Caco-2 (cell line): ENCODE measurements at regions not wholly inside any gene's neighbourhood (a gene's known extent, or its start where the extent isn't known, plus 50 kb on each side); places are given as distances from the start of the nearest gene placed in this dataset.

Experiments
- BruUV-seq: library from RNA; stranded (reverse); fragments of 400-500 nt; replicated peaks from 2 replicates; lab custom pipeline; 2021; lab: Mats Ljungman, UMichigan
- CTCF ChIA-PET: fragments of 300-600 bp; sonication (Branson Sonifier 250); formaldehyde crosslinking; loops from one replicate; lab custom pipeline; 2022; ENCODE audit warnings: antibody characterized with exemption; lab: Charles Lee
- POLR2A ChIA-PET: fragments of 300-600 bp; sonication (Branson Sonifier 250); formaldehyde crosslinking; loops from one replicate; lab custom pipeline; 2022; ENCODE audit warnings: antibody characterized with exemption; lab: Charles Lee
- DNase-seq, 2 experiments: peaks; one replicate each; pipeline versions ENCODE4 v3.0.0 to v3.0.0-alpha.2; 2020 to 2022
- H3K27me3 ChIP-seq: replicated peaks from 2 replicates; pipeline ENCODE4 v1.6.0; 2011; ENCODE audit warnings: low read length; ENCODE audit not compliant: control insufficient read depth, insufficient read depth
- H3K36me3 ChIP-seq: 2 replicates; pipeline ENCODE4 v1.5.1; 2011; ENCODE audit warnings: low read length; ENCODE audit not compliant: control insufficient read depth, insufficient read depth
- H3K4me1 ChIP-seq: fragments of 250-450 bp; sonication (Bioruptor Pico); 2 replicates; pipeline ENCODE4 v1.5.1; 2020; ENCODE audit warnings: mild to moderate bottlenecking
- H3K4me3 ChIP-seq: 2 replicates; pipeline ENCODE4 v1.5.1; 2011; ENCODE audit warnings: low read depth, mild to moderate bottlenecking, control low read depth, low read length
- H3K9me3 ChIP-seq: fragments of 250-450 bp; sonication (Bioruptor Pico); 2 replicates; pipeline ENCODE4 v1.5.1; 2020; ENCODE audit warnings: mild to moderate bottlenecking, moderate library complexity
- H3K27ac Mint-ChIP-seq: one replicate; pipeline ENCODE4 v1.8.0; 2022; ENCODE audit warnings: mixed read lengths; ENCODE audit not compliant: unreplicated experiment
- H3K27me3 Mint-ChIP-seq: one replicate; pipeline ENCODE4 v1.8.0; 2022; ENCODE audit warnings: mixed read lengths; ENCODE audit not compliant: insufficient read depth, unreplicated experiment
- H3K36me3 Mint-ChIP-seq: one replicate; pipeline ENCODE4 v1.8.0; 2022; ENCODE audit warnings: mild to moderate bottlenecking, mixed read lengths; ENCODE audit not compliant: insufficient read depth, unreplicated experiment
- H3K4me1 Mint-ChIP-seq: one replicate; pipeline ENCODE4 v1.8.0; 2022; ENCODE audit warnings: low read depth, mixed read lengths; ENCODE audit not compliant: unreplicated experiment
- H3K4me3 Mint-ChIP-seq: one replicate; pipeline ENCODE4 v1.8.0; 2022; ENCODE audit warnings: mild to moderate bottlenecking, moderate library complexity, mixed read lengths; ENCODE audit not compliant: unreplicated experiment
- H3K9me3 Mint-ChIP-seq: one replicate; pipeline ENCODE4 v1.8.0; 2022; ENCODE audit warnings: mixed read lengths; ENCODE audit not compliant: unreplicated experiment
- CTCF ChIP-seq, 2 experiments: fragments of 200-600 bp in 1 of 2; IDR thresholded peaks; 1 replicate in 1 of 2; 2 replicates in 1 of 2; pipeline versions ENCODE4 v1.5.1 to v1.8.0; 2011 to 2022; ENCODE audit warnings: antibody characterized with exemption in 1 of 2, control low read depth in 1 of 2, inconsistent platforms in 1 of 2, low read depth in 1 of 2, low read length in 1 of 2, mild to moderate bottlenecking in 1 of 2, moderate library complexity in 1 of 2; ENCODE audit not compliant: insufficient read depth in 1 of 2, severe bottlenecking in 1 of 2, unreplicated experiment in 1 of 2
- intact Hi-C: fragments of 100-400 bp; cut with micrococcal nuclease; formaldehyde crosslinking; loops from one replicate; pipeline ENCODE4 v1.10.0; 2022; ENCODE audit not compliant: unreplicated experiment

- Histone ChIP-seq H3K27me3 (no peaks in the 10 kb centered on the region), H3K4me1 (peaks cover 26% of the 10 kb centered on the region), H3K4me3 (no peak overlapping the region), H3K36me3 (no peaks in the 10 kb centered on the region; the same call in 1 of the 2 replicates), H3K9me3 (peaks cover 17% of the 10 kb centered on the region)
- Mint-ChIP-seq H3K4me1 (peaks cover 24% of the 10 kb centered on the region), H3K27ac (no peak overlapping the region), H3K9me3 (no peaks in the 10 kb centered on the region), H3K4me3 (no peak overlapping the region), H3K36me3 (no peaks in the 10 kb centered on the region), H3K27me3 (no peaks in the 10 kb centered on the region)
- intact Hi-C loops: no loop called here
- no TSS peak for BruUV-seq
- ChIA-PET POLR2A (no interaction called here), CTCF (interaction anchor here (0.6 to 0.7 kb wide), 3 partner anchors 62 to 85 kb away, joined by 3 read pairs; no protein-coding TSS in a partner anchor)
- no peak for TF ChIP-seq CTCF (IDR thresholded peaks at IDR 0.05; ENCODE audit: insufficient read depth in 1 of 2, low read depth in 1 of 2, low read length in 1 of 2, severe bottlenecking in 1 of 2, unreplicated experiment in 1 of 2)
- DNase-seq: no peak
These were observed 162.9 kb downstream of the BAMBI start for GRCh38 chr10:28840202-28840601.

GRCh38 chr10:28840971-28841370 lies 163.7 kb downstream of the BAMBI start:
- no peaks in the 10 kb centered on the region for H3K9me3 Mint-ChIP-seq
- POLR2A ChIA-PET: no interaction called here

GRCh38 chr10:28841625-28842024 lies 164.3 kb downstream of the BAMBI start:
- peaks cover 22% of the 10 kb centered on the region for H3K9me3 ChIP-seq
- TF ChIP-seq CTCF (IDR thresholded peaks at IDR 0.05; ENCODE audit: insufficient read depth in 1 of 2, low read depth in 1 of 2, low read length in 1 of 2, severe bottlenecking in 1 of 2, unreplicated experiment in 1 of 2): no peak
- no peaks in the 10 kb centered on the region for H3K27me3 Mint-ChIP-seq
- H3K36me3 Mint-ChIP-seq: no peaks in the 10 kb centered on the region
- no peak for DNase-seq
- H3K27me3 ChIP-seq: no peaks in the 10 kb centered on the region
- intact Hi-C loops: no loop called here
- H3K4me1 Mint-ChIP-seq: peaks cover 24% of the 10 kb centered on the region
- no peak overlapping the region for H3K4me3 Mint-ChIP-seq
- POLR2A ChIA-PET: no interaction called here
- no peak overlapping the region for H3K27ac Mint-ChIP-seq
- BruUV-seq: no TSS peak
- H3K9me3 Mint-ChIP-seq: no peaks in the 10 kb centered on the region
- peaks cover 26% of the 10 kb centered on the region for H3K4me1 ChIP-seq
- CTCF ChIA-PET: no interaction called here
- no peak overlapping the region for H3K4me3 ChIP-seq
- H3K36me3 ChIP-seq: no peaks in the 10 kb centered on the region; the same call in 1 of the 2 replicates

More at GRCh38 chr10:28840971-28841370, 163.7 kb downstream of the BAMBI start:
- Histone ChIP-seq H3K27me3 (no peaks in the 10 kb centered on the region), H3K36me3 (no peaks in the 10 kb centered on the region; the same call in 1 of the 2 replicates), H3K4me1 (peaks cover 26% of the 10 kb centered on the region), H3K4me3 (no peak overlapping the region), H3K9me3 (peaks cover 22% of the 10 kb centered on the region)
- Mint-ChIP-seq H3K27ac (no peak overlapping the region), H3K27me3 (no peaks in the 10 kb centered on the region), H3K4me1 (peaks cover 24% of the 10 kb centered on the region), H3K4me3 (no peak overlapping the region), H3K36me3 (no peaks in the 10 kb centered on the region)
- DNase-seq: no peak
- BruUV-seq: no TSS peak
- TF ChIP-seq CTCF (IDR thresholded peaks at IDR 0.05; ENCODE audit: insufficient read depth in 1 of 2, low read depth in 1 of 2, low read length in 1 of 2, severe bottlenecking in 1 of 2, unreplicated experiment in 1 of 2): no peak
- CTCF ChIA-PET: no interaction called here
- intact Hi-C loops: no loop called here
